DOHH2 (cell line): ENCODE measurements at regions not wholly inside any gene's neighbourhood (a gene's known extent, or its start where the extent isn't known, plus 50 kb on each side); places are given as distances from the start of the nearest gene placed in this dataset.

Experiments used
- EZH2phosphoT487 ChIP-seq: fragments of 200-600 bp; sonication (generic); IDR thresholded peaks from 2 replicates; pipeline ENCODE4 v1.6.1; 2017; ENCODE audit warnings: borderline replicate concordance, mild to moderate bottlenecking, antibody characterized with exemption, low read length, moderate library complexity, mixed read lengths
- TF ChIP-seq, protein P1 (sequence below): fragments of 200-600 bp; sonication (generic); IDR thresholded peaks from one replicate; pipeline ENCODE4 v1.5.1; 2014; ENCODE audit warnings: antibody characterized with exemption, mild to moderate bottlenecking, low read depth, low read length; ENCODE audit not compliant: poor library complexity, severe bottlenecking

DNA sequence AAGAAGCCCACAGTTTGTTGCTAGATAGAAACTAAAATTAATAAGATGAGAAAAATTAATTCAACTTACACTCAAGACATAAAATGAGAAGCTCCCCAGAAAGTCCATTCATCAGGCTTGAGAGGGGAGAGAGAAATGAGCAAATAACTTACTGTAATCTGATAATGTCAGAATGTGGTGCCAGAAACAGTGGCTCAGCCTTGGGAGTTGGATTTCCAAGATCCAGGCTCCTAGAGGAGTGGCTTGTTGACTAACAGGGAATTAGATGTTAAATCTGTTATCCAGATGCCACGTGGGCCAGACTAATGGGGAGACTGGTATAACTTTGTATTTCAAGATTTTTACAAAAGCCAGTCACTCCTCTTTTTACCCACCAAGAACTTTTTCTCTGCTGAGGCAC lies 458.2 kb downstream of the GADD45G start:
- TF ChIP-seq, protein P1, sequence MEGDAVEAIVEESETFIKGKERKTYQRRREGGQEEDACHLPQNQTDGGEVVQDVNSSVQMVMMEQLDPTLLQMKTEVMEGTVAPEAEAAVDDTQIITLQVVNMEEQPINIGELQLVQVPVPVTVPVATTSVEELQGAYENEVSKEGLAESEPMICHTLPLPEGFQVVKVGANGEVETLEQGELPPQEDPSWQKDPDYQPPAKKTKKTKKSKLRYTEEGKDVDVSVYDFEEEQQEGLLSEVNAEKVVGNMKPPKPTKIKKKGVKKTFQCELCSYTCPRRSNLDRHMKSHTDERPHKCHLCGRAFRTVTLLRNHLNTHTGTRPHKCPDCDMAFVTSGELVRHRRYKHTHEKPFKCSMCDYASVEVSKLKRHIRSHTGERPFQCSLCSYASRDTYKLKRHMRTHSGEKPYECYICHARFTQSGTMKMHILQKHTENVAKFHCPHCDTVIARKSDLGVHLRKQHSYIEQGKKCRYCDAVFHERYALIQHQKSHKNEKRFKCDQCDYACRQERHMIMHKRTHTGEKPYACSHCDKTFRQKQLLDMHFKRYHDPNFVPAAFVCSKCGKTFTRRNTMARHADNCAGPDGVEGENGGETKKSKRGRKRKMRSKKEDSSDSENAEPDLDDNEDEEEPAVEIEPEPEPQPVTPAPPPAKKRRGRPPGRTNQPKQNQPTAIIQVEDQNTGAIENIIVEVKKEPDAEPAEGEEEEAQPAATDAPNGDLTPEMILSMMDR, result no peak
- no peak for TF ChIP-seq EZH2phosphoT487
